Loucy (cell line): ENCODE measurements at regions not wholly inside any gene's neighbourhood (a gene's known extent, or its start where the extent isn't known, plus 50 kb on each side); places are given as distances from the start of the nearest gene placed in this dataset.

Source experiments
- EZH2phosphoT487 ChIP-seq: fragments of 200-600 bp; IDR thresholded peaks from 2 replicates; pipeline ENCODE4 v1.6.1; 2018; ENCODE audit warnings: antibody characterized with exemption, mild to moderate bottlenecking, moderate library complexity, borderline replicate concordance
- TF ChIP-seq, protein P1 (sequence below): fragments of 200-600 bp; sonication (generic); conservative IDR thresholded peaks from 2 replicates; pipeline ENCODE4 v1.5.1; 2014; ENCODE audit warnings: mild to moderate bottlenecking, antibody characterized with exemption, low read length

DNA sequence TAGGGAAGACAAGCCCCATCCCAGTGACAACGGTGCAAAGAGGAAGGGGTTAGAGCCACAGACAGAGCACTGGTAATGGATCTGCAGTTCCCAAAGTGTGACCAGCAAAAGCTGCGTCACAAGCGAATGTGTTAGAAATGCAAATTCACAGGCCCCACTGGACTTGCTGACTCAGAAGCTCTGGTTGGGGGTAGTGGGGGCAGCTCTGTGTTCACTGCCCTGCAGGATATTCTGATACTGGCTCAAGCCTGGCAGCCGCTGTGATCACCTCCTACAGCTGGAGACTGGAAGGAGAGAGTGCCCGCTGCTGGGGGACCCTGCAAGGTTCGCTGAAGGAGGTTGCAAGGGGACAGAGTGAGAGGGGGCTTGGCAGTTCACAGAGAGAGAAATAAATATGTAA lies 179.7 kb upstream of the CDH4 start:
- TF ChIP-seq, protein P1, sequence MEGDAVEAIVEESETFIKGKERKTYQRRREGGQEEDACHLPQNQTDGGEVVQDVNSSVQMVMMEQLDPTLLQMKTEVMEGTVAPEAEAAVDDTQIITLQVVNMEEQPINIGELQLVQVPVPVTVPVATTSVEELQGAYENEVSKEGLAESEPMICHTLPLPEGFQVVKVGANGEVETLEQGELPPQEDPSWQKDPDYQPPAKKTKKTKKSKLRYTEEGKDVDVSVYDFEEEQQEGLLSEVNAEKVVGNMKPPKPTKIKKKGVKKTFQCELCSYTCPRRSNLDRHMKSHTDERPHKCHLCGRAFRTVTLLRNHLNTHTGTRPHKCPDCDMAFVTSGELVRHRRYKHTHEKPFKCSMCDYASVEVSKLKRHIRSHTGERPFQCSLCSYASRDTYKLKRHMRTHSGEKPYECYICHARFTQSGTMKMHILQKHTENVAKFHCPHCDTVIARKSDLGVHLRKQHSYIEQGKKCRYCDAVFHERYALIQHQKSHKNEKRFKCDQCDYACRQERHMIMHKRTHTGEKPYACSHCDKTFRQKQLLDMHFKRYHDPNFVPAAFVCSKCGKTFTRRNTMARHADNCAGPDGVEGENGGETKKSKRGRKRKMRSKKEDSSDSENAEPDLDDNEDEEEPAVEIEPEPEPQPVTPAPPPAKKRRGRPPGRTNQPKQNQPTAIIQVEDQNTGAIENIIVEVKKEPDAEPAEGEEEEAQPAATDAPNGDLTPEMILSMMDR = no peak
- no peak for TF ChIP-seq EZH2phosphoT487
